Keratinocyte (primary cell): ENCODE measurements at regions not wholly inside any gene's neighbourhood (a gene's known extent, or its start where the extent isn't known, plus 50 kb on each side); places are given as distances from the start of the nearest gene placed in this dataset.

ENCODE experiments used
- DNase-seq: peaks from one replicate; pipeline ENCODE4 v3.0.0-alpha.2; 2011; ENCODE audit warnings: low read depth, missing footprints, low spot score
- FAIRE-seq: peaks from 2 replicates; lab custom pipeline; 2011; peaks lifted over from hg19 to GRCh38; lab: Jason Lieb, UNC
- H2AFZ ChIP-seq: 2 replicates; pipeline ENCODE4 v1.6.0; 2012; ENCODE audit warnings: low read length, control low read depth, inconsistent platforms; ENCODE audit not compliant: control insufficient read depth
- H3K27ac ChIP-seq: 2 replicates; pipeline ENCODE4 v1.5.1; 2011; ENCODE audit warnings: low read length; ENCODE audit not compliant: control insufficient read depth, insufficient read depth
- H3K27me3 ChIP-seq: 3 replicates; pipeline ENCODE4 v1.6.0; 2011; ENCODE audit warnings: low read length; ENCODE audit not compliant: control insufficient read depth, insufficient read depth; ENCODE audit errors: extremely low read depth
- H3K36me3 ChIP-seq, 2 experiments: 2 replicates in 1 of 2; 3 replicates in 1 of 2; pipeline ENCODE4 v1.5.1; 2011; ENCODE audit warnings: low read length in 2 of 2, mild to moderate bottlenecking in 1 of 2; ENCODE audit not compliant: control insufficient read depth in 2 of 2, insufficient read depth in 2 of 2; ENCODE audit errors: extremely low read depth in 1 of 2
- H3K4me1 ChIP-seq: 3 replicates; pipeline ENCODE4 v1.5.1; 2011; ENCODE audit warnings: low read length; ENCODE audit not compliant: control insufficient read depth, insufficient read depth; ENCODE audit errors: extremely low read depth
- H3K4me2 ChIP-seq: 3 replicates; pipeline ENCODE4 v1.6.0; 2011; ENCODE audit warnings: low read depth, low read length; ENCODE audit not compliant: control insufficient read depth, insufficient read depth; ENCODE audit errors: extremely low read depth
- H3K4me3 ChIP-seq, 3 experiments: fragments of 200-600 bp in 1 of 3; sonication (generic) in 1 of 3; 2 replicates in 2 of 3; 3 replicates in 1 of 3; pipeline ENCODE4 v1.5.1; 2011 to 2016; ENCODE audit warnings: low read length in 3 of 3, mild to moderate bottlenecking in 3 of 3, control low read depth in 2 of 3, inconsistent platforms in 1 of 3, low read depth in 1 of 3, mixed read lengths in 1 of 3, mixed run types in 1 of 3, moderate library complexity in 1 of 3; ENCODE audit not compliant: control insufficient read depth in 2 of 3, insufficient read depth in 2 of 3; ENCODE audit errors: extremely low read depth in 1 of 3
- H3K79me2 ChIP-seq: 2 replicates; pipeline ENCODE4 v1.6.0; 2012; ENCODE audit warnings: low read length; ENCODE audit not compliant: control insufficient read depth, insufficient read depth
- H3K9ac ChIP-seq: 3 replicates; pipeline ENCODE4 v1.6.0; 2011; ENCODE audit warnings: low read length; ENCODE audit not compliant: control insufficient read depth, insufficient read depth; ENCODE audit errors: extremely low read depth
- H3K9me1 ChIP-seq: 3 replicates; pipeline ENCODE4 v1.6.0; 2011; ENCODE audit warnings: low read length; ENCODE audit not compliant: control insufficient read depth, insufficient read depth; ENCODE audit errors: extremely low read depth
- H3K9me3 ChIP-seq: 2 replicates; pipeline ENCODE4 v1.5.1; 2012; ENCODE audit warnings: low read depth, low read length; ENCODE audit not compliant: control insufficient read depth
- H4K20me1 ChIP-seq: 3 replicates; pipeline ENCODE4 v1.6.0; 2011; ENCODE audit warnings: low read length; ENCODE audit not compliant: control insufficient read depth, insufficient read depth; ENCODE audit errors: extremely low read depth
- CTCF ChIP-seq, 3 experiments: IDR thresholded peaks in 1 of 3; conservative IDR thresholded peaks in 1 of 3; optimal IDR thresholded peaks in 1 of 3; 2 replicates in 2 of 3; 3 replicates in 1 of 3; pipeline versions ENCODE3 to v1.5.1; 2011; ENCODE audit warnings: low read length in 3 of 3, mild to moderate bottlenecking in 3 of 3, moderate library complexity in 2 of 3, control low read depth in 1 of 3, inconsistent platforms in 1 of 3; ENCODE audit not compliant: insufficient read depth in 2 of 3; ENCODE audit errors: extremely low read depth in 1 of 3
- EZH2 ChIP-seq: IDR thresholded peaks from one replicate; pipeline ENCODE4 v1.6.1; 2012; ENCODE audit warnings: inconsistent platforms, mild to moderate bottlenecking, low read length, moderate library complexity
- dilution Hi-C: fragments of 300-500 bp; cut with MboI; formaldehyde crosslinking; loops from one replicate; pipeline ENCODE4 v1.7.0; 2020; ENCODE audit warnings: low sequenced_read_pairs; ENCODE audit not compliant: extremely low pct_ligation_motif_present

GRCh38 chr17:31738488-31738887 is 120.6 kb downstream of the COPRS start:
- H2AFZ ChIP-seq = no peak overlapping the region
- TF ChIP-seq CTCF (optimal IDR thresholded peaks at IDR 0.05 in 1 of 3, IDR thresholded peaks at IDR 0.05 in 1 of 3, conservative IDR thresholded peaks at IDR 0.05 in 1 of 3; ENCODE audit: extremely low read depth in 1 of 3, insufficient read depth in 2 of 3, low read length in 3 of 3) (no peak), EZH2 (no peak)
- dilution Hi-C loops = no loop called here
- no peak overlapping the region for H3K4me2 ChIP-seq
- H3K27me3 ChIP-seq = no peaks in the 10 kb centered on the region
- no peak overlapping the region for H3K9ac ChIP-seq
- H3K4me1 ChIP-seq = no peaks in the 10 kb centered on the region
- no peak for DNase-seq
- no peaks in the 10 kb centered on the region for H3K9me3 ChIP-seq
- no peak for FAIRE-seq
- no peaks in the 10 kb centered on the region for H3K79me2 ChIP-seq
- no peaks in the 10 kb centered on the region for H3K36me3 ChIP-seq
- no peaks in the 10 kb centered on the region for H3K9me1 ChIP-seq
- no peaks in the 10 kb centered on the region for H4K20me1 ChIP-seq
- H3K4me3 ChIP-seq = no peak overlapping the region
- H3K27ac ChIP-seq = no peak overlapping the region

GRCh38 chr17:31738067-31738466 is 121.0 kb downstream of the COPRS start:
- Histone ChIP-seq H2AFZ (no peak overlapping the region), H3K4me1 (no peaks in the 10 kb centered on the region), H3K9me3 (no peaks in the 10 kb centered on the region), H4K20me1 (no peaks in the 10 kb centered on the region), H3K27me3 (no peaks in the 10 kb centered on the region), H3K9me1 (no peaks in the 10 kb centered on the region), H3K9ac (no peak overlapping the region), H3K4me3 (no peak overlapping the region), H3K36me3 (no peaks in the 10 kb centered on the region), H3K4me2 (no peak overlapping the region), H3K79me2 (no peaks in the 10 kb centered on the region), H3K27ac (no peak overlapping the region)
- dilution Hi-C loops = no loop called here
- no peak for TF ChIP-seq EZH2
- peak in 1 of 3 experiments; percentile 5 for TF ChIP-seq CTCF (optimal IDR thresholded peaks at IDR 0.05 in 1 of 3, IDR thresholded peaks at IDR 0.05 in 1 of 3, conservative IDR thresholded peaks at IDR 0.05 in 1 of 3; ENCODE audit: extremely low read depth in 1 of 3, insufficient read depth in 2 of 3, low read length in 3 of 3)
- DNase-seq (no peak), FAIRE-seq (no peak)
